Gastroesophageal sphincter (tissue), 3 donors: ENCODE measurements at regions not wholly inside any gene's neighbourhood (a gene's known extent, or its start where the extent isn't known, plus 50 kb on each side); places are given as distances from the start of the nearest gene placed in this dataset.

ENCODE experiments used
- EP300 ChIP-seq: sonication (generic); formaldehyde crosslinking; IDR thresholded peaks from one replicate; pipeline ENCODE4 v1.6.1; 2017; ENCODE audit warnings: antibody characterized with exemption, mild to moderate bottlenecking
- POLR2A ChIP-seq, 2 donors: fragments of 450-650 bp; IDR thresholded peaks; one replicate each; pipeline ENCODE4 v1.6.1; 2017; ENCODE audit warnings: antibody characterized with exemption in 2 of 2, mild to moderate bottlenecking in 2 of 2, moderate library complexity in 1 of 2
- POLR2AphosphoS5 ChIP-seq: sonication (generic); formaldehyde crosslinking; IDR thresholded peaks from one replicate; pipeline ENCODE4 v1.6.1; 2017; ENCODE audit warnings: antibody characterized with exemption
- TF ChIP-seq, protein P1 (sequence below), 4 experiments: fragments of 200-600 bp in 2 of 4; fragments of 450-650 bp in 2 of 4; sonication (generic) in 1 of 4; IDR thresholded peaks; one replicate each; pipeline ENCODE4 v1.5.1; 2017 to 2019; ENCODE audit warnings: antibody characterized with exemption in 4 of 4, mild to moderate bottlenecking in 2 of 4, moderate library complexity in 2 of 4

DNA sequence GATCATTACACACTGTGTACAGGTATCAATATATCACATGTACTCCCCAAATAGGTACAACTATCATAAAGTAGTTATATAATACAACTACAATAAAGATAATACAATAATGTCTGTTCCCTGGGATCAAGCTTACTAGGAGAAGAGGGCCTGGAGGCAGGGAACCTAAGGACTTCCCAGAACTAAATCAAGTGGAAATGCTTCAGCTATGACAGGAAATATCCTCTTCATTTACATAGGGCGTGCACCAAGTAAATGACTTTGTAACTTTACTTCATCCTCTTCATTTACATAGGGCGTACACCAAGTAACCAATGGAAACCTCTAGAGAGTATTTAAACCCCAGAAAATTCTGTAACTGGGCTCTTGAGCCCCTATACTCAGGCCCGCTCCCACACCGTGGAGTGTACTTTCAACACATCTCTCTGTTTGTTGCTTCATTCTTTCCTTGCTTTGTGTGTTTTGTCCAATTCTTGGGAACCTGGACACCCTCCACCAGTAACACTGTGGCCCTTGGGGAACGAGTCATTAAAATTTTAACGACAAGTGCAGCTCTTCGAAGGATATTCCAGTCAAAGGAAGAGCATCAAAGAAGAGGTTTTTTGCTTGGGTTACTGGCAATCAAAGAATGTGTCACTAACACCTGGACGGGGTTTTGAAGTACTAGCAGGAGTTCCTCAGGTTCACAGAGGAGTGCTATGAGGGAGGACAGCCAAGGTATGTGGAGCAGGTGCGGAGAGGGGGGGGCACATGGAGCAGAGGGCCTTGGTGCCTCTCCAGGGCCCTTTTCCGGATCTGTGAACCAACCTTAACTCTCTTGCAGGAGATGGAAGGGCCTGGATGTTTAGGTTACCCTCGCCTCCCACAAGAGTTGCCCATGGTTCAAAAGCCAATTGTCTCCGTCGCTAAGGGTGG lies 106.6 kb upstream of the DAP start:
- TF ChIP-seq EP300 (no peak), POLR2AphosphoS5 (no peak), POLR2A (IDR thresholded peaks at IDR 0.05) (no peak)
- TF ChIP-seq, protein P1, sequence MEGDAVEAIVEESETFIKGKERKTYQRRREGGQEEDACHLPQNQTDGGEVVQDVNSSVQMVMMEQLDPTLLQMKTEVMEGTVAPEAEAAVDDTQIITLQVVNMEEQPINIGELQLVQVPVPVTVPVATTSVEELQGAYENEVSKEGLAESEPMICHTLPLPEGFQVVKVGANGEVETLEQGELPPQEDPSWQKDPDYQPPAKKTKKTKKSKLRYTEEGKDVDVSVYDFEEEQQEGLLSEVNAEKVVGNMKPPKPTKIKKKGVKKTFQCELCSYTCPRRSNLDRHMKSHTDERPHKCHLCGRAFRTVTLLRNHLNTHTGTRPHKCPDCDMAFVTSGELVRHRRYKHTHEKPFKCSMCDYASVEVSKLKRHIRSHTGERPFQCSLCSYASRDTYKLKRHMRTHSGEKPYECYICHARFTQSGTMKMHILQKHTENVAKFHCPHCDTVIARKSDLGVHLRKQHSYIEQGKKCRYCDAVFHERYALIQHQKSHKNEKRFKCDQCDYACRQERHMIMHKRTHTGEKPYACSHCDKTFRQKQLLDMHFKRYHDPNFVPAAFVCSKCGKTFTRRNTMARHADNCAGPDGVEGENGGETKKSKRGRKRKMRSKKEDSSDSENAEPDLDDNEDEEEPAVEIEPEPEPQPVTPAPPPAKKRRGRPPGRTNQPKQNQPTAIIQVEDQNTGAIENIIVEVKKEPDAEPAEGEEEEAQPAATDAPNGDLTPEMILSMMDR (IDR thresholded peaks at IDR 0.05): no peak
